ENCODE measurements at regions not wholly inside any gene's neighbourhood (a gene's known extent, or its start where the extent isn't known, plus 50 kb on each side); places are given as distances from the start of the nearest gene placed in this dataset.

GRCh38 chr3:99236576-99236975 lies 335.1 kb upstream of the DCBLD2 start:
- no peak for DNase-seq (ENCODE audit: low read depth)
- H3K4me3 ChIP-seq (ENCODE audit: control insufficient read depth, low read depth, low read length) = no peak overlapping the region
- TF ChIP-seq CTCF (conservative IDR thresholded peaks at IDR 0.05; ENCODE audit: control insufficient read depth, insufficient read depth, low read depth, low read length) = no peak

GRCh38 chr3:99232696-99233095 lies 331.2 kb upstream of the DCBLD2 start:
- no peak overlapping the region for H3K4me3 ChIP-seq (ENCODE audit: control insufficient read depth, low read depth, low read length)
- no peak for TF ChIP-seq CTCF (conservative IDR thresholded peaks at IDR 0.05; ENCODE audit: control insufficient read depth, insufficient read depth, low read depth, low read length)
- no peak for DNase-seq (ENCODE audit: low read depth)

GRCh38 chr3:99218468-99218867 lies 317.0 kb upstream of the DCBLD2 start:
- no peak overlapping the region for H3K4me3 ChIP-seq (ENCODE audit: control insufficient read depth, low read depth, low read length)
- no peak for TF ChIP-seq CTCF (conservative IDR thresholded peaks at IDR 0.05; ENCODE audit: control insufficient read depth, insufficient read depth, low read depth, low read length)
- DNase-seq (ENCODE audit: low read depth) = no peak

- no peak overlapping the region for H3K4me3 ChIP-seq (ENCODE audit: control insufficient read depth, low read depth, low read length)
- no peak for DNase-seq (ENCODE audit: low read depth)
- no peak for TF ChIP-seq CTCF (conservative IDR thresholded peaks at IDR 0.05; ENCODE audit: control insufficient read depth, insufficient read depth, low read depth, low read length)
Observed at GRCh38 chr3:99212969-99213368, 311.5 kb upstream of the DCBLD2 start.

GRCh38 chr3:99211309-99211708 lies 309.8 kb upstream of the DCBLD2 start:
- H3K4me3 ChIP-seq (ENCODE audit: control insufficient read depth, low read depth, low read length) = no peak overlapping the region
- no peak for TF ChIP-seq CTCF (conservative IDR thresholded peaks at IDR 0.05; ENCODE audit: control insufficient read depth, insufficient read depth, low read depth, low read length)
- no peak for DNase-seq (ENCODE audit: low read depth)

GRCh38 chr3:99199021-99199420 lies 297.5 kb upstream of the DCBLD2 start:
- no peak for TF ChIP-seq CTCF (conservative IDR thresholded peaks at IDR 0.05; ENCODE audit: control insufficient read depth, insufficient read depth, low read depth, low read length)

GRCh38 chr3:99191186-99191585 lies 289.7 kb upstream of the DCBLD2 start:
- no peak overlapping the region for H3K4me3 ChIP-seq (ENCODE audit: control insufficient read depth, low read depth, low read length)
- TF ChIP-seq CTCF (conservative IDR thresholded peaks at IDR 0.05; ENCODE audit: control insufficient read depth, insufficient read depth, low read depth, low read length) = no peak
- DNase-seq (ENCODE audit: low read depth) = no peak

More at GRCh38 chr3:99199021-99199420, 297.5 kb upstream of the DCBLD2 start:
- no peak for DNase-seq (ENCODE audit: low read depth)
- H3K4me3 ChIP-seq (ENCODE audit: control insufficient read depth, low read depth, low read length) = no peak overlapping the region
